ENCODE measurements at regions not wholly inside any gene's neighbourhood (a gene's known extent, or its start where the extent isn't known, plus 50 kb on each side); places are given as distances from the start of the nearest gene placed in this dataset.

GRCh38 chr5:5978501-5979376 lies 399.6 kb downstream of the MED10 start:
- Mint-ChIP-seq H3K9me3 (peaks cover 0 to 4% (median 0%) of the 10 kb centered on the region in 8 donors), H3K27me3 (peaks cover 0 to 1% of the 10 kb centered on the region in 2 donors), H3K27ac (no peak overlapping the region), H3K4me1 (no peaks in the 10 kb centered on the region), H3K36me3 (no peaks in the 10 kb centered on the region), H3K4me3 (no peak overlapping the region)
- Histone ChIP-seq H3K36me3 (ENCODE audit: insufficient read depth, low read length) (no peaks in the 10 kb centered on the region), H3K27me3 (ENCODE audit: insufficient read depth, low read length) (no peaks in the 10 kb centered on the region), H3K9me3 (ENCODE audit: control insufficient read depth in 1 of 2, low read length in 2 of 2) (no peaks in the 10 kb centered on the region), H3K4me3 (ENCODE audit: low read length in 2 of 2) (no peak overlapping the region), H3K27ac (ENCODE audit: low read depth, low read length) (no peak overlapping the region), H3K4me1 (ENCODE audit: insufficient read depth, low read length) (no peaks in the 10 kb centered on the region)
- DNase-seq: no peak
- ChIA-PET POLR2A (ENCODE audit: partially characterized antibody) (no interaction called here), CTCF (ENCODE audit: partially characterized antibody) (no interaction called here)
- intact Hi-C loops (cut with micrococcal nuclease): no loop called here

- Histone ChIP-seq H3K36me3 (ENCODE audit: insufficient read depth, low read length) (no peaks in the 10 kb centered on the region), H3K27me3 (ENCODE audit: insufficient read depth, low read length) (no peaks in the 10 kb centered on the region), H3K4me1 (ENCODE audit: insufficient read depth, low read length) (no peaks in the 10 kb centered on the region), H3K9me3 (ENCODE audit: control insufficient read depth in 1 of 2, low read length in 2 of 2) (no peaks in the 10 kb centered on the region), H3K27ac (ENCODE audit: low read depth, low read length) (no peak overlapping the region), H3K4me3 (ENCODE audit: low read length in 2 of 2) (no peak overlapping the region)
- Mint-ChIP-seq H3K4me1 (no peaks in the 10 kb centered on the region), H3K9me3 (peaks cover 0 to 4% (median 0%) of the 10 kb centered on the region in 8 donors), H3K4me3 (no peak overlapping the region), H3K27me3 (peaks cover 0 to 2% of the 10 kb centered on the region in 2 donors), H3K36me3 (no peaks in the 10 kb centered on the region), H3K27ac (no peak overlapping the region)
- DNase-seq: no peak
- intact Hi-C loops (cut with micrococcal nuclease): no loop called here
- ChIA-PET POLR2A (ENCODE audit: partially characterized antibody) (no interaction called here), CTCF (ENCODE audit: partially characterized antibody) (no interaction called here)
Measured at GRCh38 chr5:5971203-5971602, 407.1 kb downstream of the MED10 start.

GRCh38 chr5:5969942-5970483 lies 408.3 kb downstream of the MED10 start:
- Mint-ChIP-seq H3K36me3 (no peaks in the 10 kb centered on the region), H3K27ac (no peak overlapping the region), H3K4me3 (no peak overlapping the region), H3K27me3 (peaks cover 0 to 2% of the 10 kb centered on the region in 2 donors), H3K9me3 (peaks cover 0 to 4% (median under 1%) of the 10 kb centered on the region in 8 donors), H3K4me1 (no peaks in the 10 kb centered on the region)
- intact Hi-C loops (cut with micrococcal nuclease): no loop called here
- no peaks in the 10 kb centered on the region for H3K27me3 ChIP-seq (ENCODE audit: insufficient read depth, low read length)
- no peaks in the 10 kb centered on the region for H3K4me1 ChIP-seq (ENCODE audit: insufficient read depth, low read length)
- H3K27ac ChIP-seq (ENCODE audit: low read depth, low read length): no peak overlapping the region
- POLR2A ChIA-PET (ENCODE audit: partially characterized antibody): no interaction called here
- no peak overlapping the region for H3K4me3 ChIP-seq (ENCODE audit: low read length in 2 of 2)
- no peak for DNase-seq
- CTCF ChIA-PET (ENCODE audit: partially characterized antibody): no interaction called here
- H3K9me3 ChIP-seq (ENCODE audit: control insufficient read depth in 1 of 2, low read length in 2 of 2): no peaks in the 10 kb centered on the region
- H3K36me3 ChIP-seq (ENCODE audit: insufficient read depth, low read length): no peaks in the 10 kb centered on the region

- no peaks in the 10 kb centered on the region for H3K36me3 Mint-ChIP-seq
Measured at GRCh38 chr5:5968981-5969380, 409.4 kb downstream of the MED10 start.

GRCh38 chr5:5967944-5968343 lies 410.4 kb downstream of the MED10 start:
- Histone ChIP-seq H3K36me3 (ENCODE audit: insufficient read depth, low read length) (no peaks in the 10 kb centered on the region), H3K4me3 (ENCODE audit: low read length in 2 of 2) (no peak overlapping the region), H3K27ac (ENCODE audit: low read depth, low read length) (no peak overlapping the region), H3K9me3 (ENCODE audit: control insufficient read depth in 1 of 2, low read length in 2 of 2) (no peaks in the 10 kb centered on the region), H3K4me1 (ENCODE audit: insufficient read depth, low read length) (no peaks in the 10 kb centered on the region), H3K27me3 (ENCODE audit: insufficient read depth, low read length) (no peaks in the 10 kb centered on the region)
- H3K4me3 Mint-ChIP-seq: no peak overlapping the region
- no peaks in the 10 kb centered on the region for H3K4me1 Mint-ChIP-seq
- H3K27me3 Mint-ChIP-seq: peaks cover 0 to 2% of the 10 kb centered on the region in 2 donors
- H3K36me3 Mint-ChIP-seq: no peaks in the 10 kb centered on the region
- H3K27ac Mint-ChIP-seq: no peak overlapping the region
- intact Hi-C loops (cut with micrococcal nuclease): no loop called here
- CTCF ChIA-PET (ENCODE audit: partially characterized antibody): no interaction called here
- peaks cover 0 to 11% (median 5%) of the 10 kb centered on the region in 8 donors for H3K9me3 Mint-ChIP-seq
- POLR2A ChIA-PET (ENCODE audit: partially characterized antibody): no interaction called here
- DNase-seq: no peak

More at GRCh38 chr5:5968981-5969380, 409.4 kb downstream of the MED10 start:
- no peaks in the 10 kb centered on the region for H3K9me3 ChIP-seq (ENCODE audit: control insufficient read depth in 1 of 2, low read length in 2 of 2)
- no peak overlapping the region for H3K4me3 Mint-ChIP-seq
- DNase-seq: no peak
- H3K27ac ChIP-seq (ENCODE audit: low read depth, low read length): no peak overlapping the region
- H3K27me3 ChIP-seq (ENCODE audit: insufficient read depth, low read length): no peaks in the 10 kb centered on the region
- intact Hi-C loops (cut with micrococcal nuclease): no loop called here
- ChIA-PET CTCF (ENCODE audit: partially characterized antibody) (no interaction called here), POLR2A (ENCODE audit: partially characterized antibody) (no interaction called here)
- H3K27ac Mint-ChIP-seq: no peak overlapping the region
- H3K9me3 Mint-ChIP-seq: peaks cover 0 to 11% (median 5%) of the 10 kb centered on the region in 8 donors
- H3K4me1 ChIP-seq (ENCODE audit: insufficient read depth, low read length): no peaks in the 10 kb centered on the region
- no peak overlapping the region for H3K4me3 ChIP-seq (ENCODE audit: low read length in 2 of 2)
- peaks cover 0 to 2% of the 10 kb centered on the region in 2 donors for H3K27me3 Mint-ChIP-seq
- no peaks in the 10 kb centered on the region for H3K4me1 Mint-ChIP-seq
- H3K36me3 ChIP-seq (ENCODE audit: insufficient read depth, low read length): no peaks in the 10 kb centered on the region

- H3K4me3 ChIP-seq (ENCODE audit: low read length in 2 of 2): no peak overlapping the region
Measured at GRCh38 chr5:5967373-5967772, 411.0 kb downstream of the MED10 start.

GRCh38 chr5:5965132-5965531 lies 413.2 kb downstream of the MED10 start:
- Mint-ChIP-seq H3K4me1 (no peaks in the 10 kb centered on the region), H3K9me3 (peaks cover 0 to 12% (median 5%) of the 10 kb centered on the region in 8 donors), H3K36me3 (no peaks in the 10 kb centered on the region), H3K27me3 (no peaks in the 10 kb centered on the region), H3K27ac (no peak overlapping the region), H3K4me3 (no peak overlapping the region)
- H3K4me3 ChIP-seq (ENCODE audit: low read length in 2 of 2): no peak overlapping the region
- no peaks in the 10 kb centered on the region for H3K36me3 ChIP-seq (ENCODE audit: insufficient read depth, low read length)
- H3K27ac ChIP-seq (ENCODE audit: low read depth, low read length): no peak overlapping the region
- no peak for DNase-seq
- POLR2A ChIA-PET (ENCODE audit: partially characterized antibody): no interaction called here
- no peaks in the 10 kb centered on the region for H3K9me3 ChIP-seq (ENCODE audit: control insufficient read depth in 1 of 2, low read length in 2 of 2)
- H3K27me3 ChIP-seq (ENCODE audit: insufficient read depth, low read length): no peaks in the 10 kb centered on the region
- no peaks in the 10 kb centered on the region for H3K4me1 ChIP-seq (ENCODE audit: insufficient read depth, low read length)
- intact Hi-C loops (cut with micrococcal nuclease): no loop called here
- CTCF ChIA-PET (ENCODE audit: partially characterized antibody): no interaction called here

More at GRCh38 chr5:5967373-5967772, 411.0 kb downstream of the MED10 start:
- POLR2A ChIA-PET (ENCODE audit: partially characterized antibody): no interaction called here
- Mint-ChIP-seq H3K9me3 (peaks cover 0 to 11% (median 5%) of the 10 kb centered on the region in 8 donors), H3K27me3 (peaks cover 0 to 2% of the 10 kb centered on the region in 2 donors), H3K4me3 (no peak overlapping the region), H3K4me1 (no peaks in the 10 kb centered on the region), H3K36me3 (no peaks in the 10 kb centered on the region), H3K27ac (no peak overlapping the region)
- intact Hi-C loops (cut with micrococcal nuclease): no loop called here
- H3K27me3 ChIP-seq (ENCODE audit: insufficient read depth, low read length): no peaks in the 10 kb centered on the region
- H3K4me1 ChIP-seq (ENCODE audit: insufficient read depth, low read length): no peaks in the 10 kb centered on the region
- no peak for DNase-seq
- no peaks in the 10 kb centered on the region for H3K36me3 ChIP-seq (ENCODE audit: insufficient read depth, low read length)
- CTCF ChIA-PET (ENCODE audit: partially characterized antibody): no interaction called here
- H3K27ac ChIP-seq (ENCODE audit: low read depth, low read length): no peak overlapping the region
- H3K9me3 ChIP-seq (ENCODE audit: control insufficient read depth in 1 of 2, low read length in 2 of 2): no peaks in the 10 kb centered on the region

Data from CD4-positive, alpha-beta memory T cell (primary cell).